Keratinocyte (primary cell): ENCODE measurements at regions not wholly inside any gene's neighbourhood (a gene's known extent, or its start where the extent isn't known, plus 50 kb on each side); places are given as distances from the start of the nearest gene placed in this dataset.

ENCODE experiments used
- CTCF ChIP-seq, 3 experiments: IDR thresholded peaks in 1 of 3; conservative IDR thresholded peaks in 1 of 3; optimal IDR thresholded peaks in 1 of 3; 2 replicates in 2 of 3; 3 replicates in 1 of 3; pipeline versions ENCODE3 to v1.5.1; 2011; ENCODE audit warnings: low read length in 3 of 3, mild to moderate bottlenecking in 3 of 3, moderate library complexity in 2 of 3, control low read depth in 1 of 3, inconsistent platforms in 1 of 3; ENCODE audit not compliant: insufficient read depth in 2 of 3; ENCODE audit errors: extremely low read depth in 1 of 3
- EZH2 ChIP-seq: IDR thresholded peaks from one replicate; pipeline ENCODE4 v1.6.1; 2012; ENCODE audit warnings: inconsistent platforms, mild to moderate bottlenecking, low read length, moderate library complexity

DNA sequence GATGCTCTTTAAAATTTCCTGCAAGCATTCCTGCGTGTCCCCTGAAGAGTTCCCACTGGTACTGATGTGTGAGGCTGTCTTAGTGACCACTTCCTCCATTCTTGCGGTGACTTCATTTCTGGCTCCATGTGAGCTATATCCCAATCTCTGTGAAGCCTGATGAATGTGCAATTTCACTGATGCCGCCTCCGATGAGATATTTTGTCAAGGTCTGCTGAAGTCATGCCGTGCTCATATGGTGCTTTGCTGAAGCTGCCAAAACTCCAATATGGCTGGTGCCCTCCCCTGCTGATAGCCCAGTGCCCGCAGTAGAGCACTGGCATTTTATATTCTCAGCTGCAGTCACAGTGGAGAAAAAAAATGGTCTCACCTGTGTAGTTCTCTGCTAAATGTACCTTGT lies 271.5 kb downstream of the EFHB start:
- no peak for TF ChIP-seq CTCF (optimal IDR thresholded peaks at IDR 0.05 in 1 of 3, IDR thresholded peaks at IDR 0.05 in 1 of 3, conservative IDR thresholded peaks at IDR 0.05 in 1 of 3; ENCODE audit: extremely low read depth in 1 of 3, insufficient read depth in 2 of 3, low read length in 3 of 3)
- TF ChIP-seq EZH2, result no peak
